ENCODE measurements at regions not wholly inside any gene's neighbourhood (a gene's known extent, or its start where the extent isn't known, plus 50 kb on each side); places are given as distances from the start of the nearest gene placed in this dataset.

DNA sequence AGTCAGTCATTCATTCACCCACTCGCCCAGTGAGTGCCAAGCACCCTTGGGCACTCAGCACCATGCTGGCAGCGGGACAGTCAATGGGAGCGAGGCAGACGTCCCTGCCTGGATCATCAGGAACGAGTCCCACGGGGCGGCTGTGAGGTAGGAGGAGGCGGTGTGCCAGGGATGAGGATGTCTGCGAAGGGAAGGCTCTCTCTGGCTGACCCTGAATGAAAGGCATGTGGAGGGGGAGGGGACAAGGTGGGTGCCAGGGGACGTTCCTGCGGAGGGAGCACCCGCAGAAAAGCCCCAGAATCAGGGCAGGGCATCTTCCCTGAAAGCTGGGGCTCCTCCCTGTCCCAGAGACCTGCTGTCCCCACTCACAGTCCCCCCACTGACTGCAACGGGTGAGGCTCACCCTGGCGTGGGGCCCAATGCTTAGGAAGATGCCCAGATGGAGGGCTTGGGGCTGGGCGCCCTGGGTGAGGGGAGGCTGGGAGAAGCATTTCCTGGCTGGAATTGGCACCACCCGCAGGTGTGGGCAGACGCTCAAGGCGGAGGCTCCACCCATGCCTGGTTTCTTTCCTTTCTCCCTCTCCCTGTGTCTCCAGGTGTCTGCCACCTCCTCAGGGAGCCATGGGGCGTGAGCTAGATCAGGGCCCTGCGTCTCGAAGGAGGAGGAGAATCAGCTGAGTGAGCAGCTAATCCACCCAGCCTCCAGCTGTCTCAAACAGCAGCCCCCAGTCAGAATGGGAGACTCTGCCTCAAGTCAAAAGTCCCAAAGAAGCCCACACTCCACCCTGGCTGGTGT, 179.0 kb upstream of the PPP1R26 start:
- TF ChIP-seq, protein P1, sequence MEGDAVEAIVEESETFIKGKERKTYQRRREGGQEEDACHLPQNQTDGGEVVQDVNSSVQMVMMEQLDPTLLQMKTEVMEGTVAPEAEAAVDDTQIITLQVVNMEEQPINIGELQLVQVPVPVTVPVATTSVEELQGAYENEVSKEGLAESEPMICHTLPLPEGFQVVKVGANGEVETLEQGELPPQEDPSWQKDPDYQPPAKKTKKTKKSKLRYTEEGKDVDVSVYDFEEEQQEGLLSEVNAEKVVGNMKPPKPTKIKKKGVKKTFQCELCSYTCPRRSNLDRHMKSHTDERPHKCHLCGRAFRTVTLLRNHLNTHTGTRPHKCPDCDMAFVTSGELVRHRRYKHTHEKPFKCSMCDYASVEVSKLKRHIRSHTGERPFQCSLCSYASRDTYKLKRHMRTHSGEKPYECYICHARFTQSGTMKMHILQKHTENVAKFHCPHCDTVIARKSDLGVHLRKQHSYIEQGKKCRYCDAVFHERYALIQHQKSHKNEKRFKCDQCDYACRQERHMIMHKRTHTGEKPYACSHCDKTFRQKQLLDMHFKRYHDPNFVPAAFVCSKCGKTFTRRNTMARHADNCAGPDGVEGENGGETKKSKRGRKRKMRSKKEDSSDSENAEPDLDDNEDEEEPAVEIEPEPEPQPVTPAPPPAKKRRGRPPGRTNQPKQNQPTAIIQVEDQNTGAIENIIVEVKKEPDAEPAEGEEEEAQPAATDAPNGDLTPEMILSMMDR (IDR thresholded peaks at IDR 0.05; ENCODE audit: low read depth, low read length), result no peak

DNA sequence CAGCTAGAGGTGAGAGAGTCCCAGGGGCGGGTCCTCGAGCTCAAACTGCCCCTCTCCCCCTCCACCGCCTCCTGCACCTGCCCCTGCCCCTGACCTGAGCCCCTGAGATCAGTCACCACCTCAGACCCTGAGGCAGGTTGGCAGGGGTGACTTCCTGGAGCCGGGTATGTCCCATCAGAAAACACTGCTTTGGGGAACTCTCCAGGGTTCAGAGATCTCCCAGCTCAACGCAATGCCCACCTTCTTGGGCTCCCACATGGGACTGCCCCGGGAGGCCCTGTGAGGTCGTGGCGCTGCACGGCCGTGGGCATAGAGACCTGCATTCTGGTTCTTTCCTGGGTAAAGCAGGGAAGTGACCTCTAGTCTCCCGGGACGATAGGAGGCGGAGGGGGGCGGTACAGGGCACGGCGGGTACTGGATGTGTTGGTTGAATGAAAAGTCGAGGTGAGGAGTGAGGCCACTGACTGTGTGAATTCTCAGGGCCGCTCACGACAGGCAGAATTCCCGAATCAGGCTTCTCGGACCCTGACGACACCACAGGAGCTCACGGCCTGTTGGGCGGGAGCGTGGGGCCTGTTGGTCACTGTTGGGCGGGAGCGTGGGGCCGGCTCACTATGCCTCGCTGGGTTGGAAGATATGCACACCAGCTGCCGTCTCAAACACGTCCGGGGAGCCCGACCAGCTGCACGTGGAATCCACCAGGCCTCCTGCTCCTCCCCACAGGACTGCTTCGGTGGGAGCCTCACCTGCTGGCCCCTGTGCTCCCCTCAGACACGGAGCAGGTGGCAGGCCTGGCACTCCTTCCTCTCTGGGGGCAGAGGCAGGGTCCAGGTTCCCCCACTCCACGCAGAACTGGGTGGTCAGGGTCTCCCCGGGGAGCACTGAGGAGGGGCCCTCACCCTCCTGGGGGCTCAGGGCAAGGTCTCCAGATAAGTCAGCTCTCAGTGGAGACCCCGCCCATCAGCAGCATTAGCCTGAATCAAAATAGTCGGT, 178.0 kb upstream of the PPP1R26 start:
- no peak overlapping the region for H3K4me3 ChIP-seq (ENCODE audit: low read depth, low read length)
- TF ChIP-seq, protein P1 (IDR thresholded peaks at IDR 0.05; ENCODE audit: low read depth, low read length), result no peak

More for the DNA sequence above, 179.0 kb upstream of the PPP1R26 start:
- no peak overlapping the region for H3K4me3 ChIP-seq (ENCODE audit: low read depth, low read length)

DNA sequence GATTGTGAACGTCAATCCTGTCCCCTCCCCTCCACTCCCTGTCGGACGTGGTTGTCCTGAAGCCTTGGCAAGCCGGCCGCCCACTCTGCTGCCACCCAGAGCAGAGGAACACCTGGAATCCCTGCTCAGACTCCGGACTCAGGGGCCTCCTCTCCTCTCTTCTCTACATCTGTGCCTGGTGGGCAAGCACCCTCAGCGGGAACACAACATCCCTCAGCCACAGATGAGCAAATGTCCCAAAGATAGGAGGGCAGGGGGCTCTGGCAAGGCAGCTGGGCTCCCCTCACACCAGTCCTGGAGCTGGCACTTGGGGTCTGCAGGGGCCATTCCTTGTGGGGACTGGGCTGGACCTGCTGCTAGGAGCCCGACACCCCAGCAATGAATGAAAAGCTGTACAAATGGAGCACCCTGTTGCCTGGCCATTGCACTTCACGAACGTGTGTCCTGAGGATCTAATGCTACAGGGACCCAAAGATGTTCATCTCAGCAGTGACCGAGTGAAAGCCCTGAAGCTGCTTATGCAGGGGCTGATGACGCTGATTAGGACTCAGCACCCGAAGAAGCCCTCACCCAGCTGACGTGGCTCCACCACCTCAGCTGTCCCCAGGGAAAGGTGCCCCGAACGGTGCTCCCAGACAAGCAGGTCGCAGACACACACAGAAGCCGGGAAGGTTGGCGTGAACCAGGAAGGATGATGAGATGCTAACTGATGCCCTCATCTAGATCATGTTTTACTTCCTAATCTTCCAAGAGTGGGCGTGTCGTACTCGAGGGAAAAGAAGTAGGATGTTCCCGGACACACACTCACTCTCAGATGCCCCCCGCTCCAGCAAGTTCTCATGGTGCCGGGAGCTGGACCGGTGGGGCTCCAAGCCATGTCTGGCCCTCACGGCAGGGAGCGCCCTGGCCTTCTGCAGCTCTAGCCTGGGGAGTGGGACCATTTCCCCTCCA, 177.0 kb upstream of the PPP1R26 start:
- TF ChIP-seq, protein P1 (IDR thresholded peaks at IDR 0.05; ENCODE audit: low read depth, low read length), result no peak
- no peak overlapping the region for H3K4me3 ChIP-seq (ENCODE audit: low read depth, low read length)

DNA sequence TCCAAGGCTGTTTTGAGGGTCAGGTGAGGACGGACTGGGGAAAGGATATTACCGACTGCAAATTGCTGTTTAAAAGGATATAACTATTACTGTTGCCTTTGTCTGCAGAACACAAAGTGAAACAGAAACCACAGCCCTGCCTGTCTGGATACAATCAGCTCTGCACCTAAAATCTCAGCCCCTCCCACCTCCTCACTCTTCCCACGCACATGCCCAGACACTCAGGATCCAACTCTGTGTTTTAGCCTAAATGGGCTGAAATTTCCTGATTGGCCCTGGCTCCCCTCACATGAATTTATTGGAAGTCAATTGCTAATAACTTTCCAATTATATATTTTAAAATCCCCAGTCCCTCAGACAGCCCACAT, 176.3 kb upstream of the PPP1R26 start:
- H3K4me3 ChIP-seq (ENCODE audit: low read depth, low read length), result no peak overlapping the region
- TF ChIP-seq, protein P1 (IDR thresholded peaks at IDR 0.05; ENCODE audit: low read depth, low read length), result no peak

DNA sequence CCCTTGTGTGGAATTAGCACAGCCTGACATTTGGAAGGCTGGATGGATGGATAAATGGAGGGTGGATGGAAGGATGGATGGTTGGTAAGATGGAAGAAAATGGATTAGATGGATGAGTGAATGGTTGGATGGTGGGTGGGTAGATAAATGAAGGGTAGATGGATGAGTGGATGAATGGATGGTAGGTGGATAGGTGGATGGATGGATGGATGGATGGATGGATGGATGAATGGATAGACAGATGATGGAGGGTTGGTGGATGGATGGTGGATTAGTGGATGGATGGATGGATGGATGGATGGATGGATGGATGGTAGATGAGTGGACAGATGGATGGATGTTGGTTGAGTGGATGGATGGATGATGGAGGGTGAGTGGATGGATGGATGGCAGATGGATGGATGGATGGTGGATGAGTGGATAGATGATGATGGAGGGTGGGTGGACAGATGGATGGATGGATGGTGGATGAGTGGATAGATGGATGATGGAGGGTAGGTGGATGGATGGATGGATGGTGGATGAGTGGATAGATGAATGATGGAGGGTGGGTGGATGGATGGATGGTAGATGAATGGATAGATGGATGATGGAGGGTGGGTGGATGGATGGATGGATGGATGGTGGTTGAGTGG, 175.6 kb upstream of the PPP1R26 start:
- no peak overlapping the region for H3K4me3 ChIP-seq (ENCODE audit: low read depth, low read length)
- TF ChIP-seq, protein P1 (IDR thresholded peaks at IDR 0.05; ENCODE audit: low read depth, low read length), result no peak

DNA sequence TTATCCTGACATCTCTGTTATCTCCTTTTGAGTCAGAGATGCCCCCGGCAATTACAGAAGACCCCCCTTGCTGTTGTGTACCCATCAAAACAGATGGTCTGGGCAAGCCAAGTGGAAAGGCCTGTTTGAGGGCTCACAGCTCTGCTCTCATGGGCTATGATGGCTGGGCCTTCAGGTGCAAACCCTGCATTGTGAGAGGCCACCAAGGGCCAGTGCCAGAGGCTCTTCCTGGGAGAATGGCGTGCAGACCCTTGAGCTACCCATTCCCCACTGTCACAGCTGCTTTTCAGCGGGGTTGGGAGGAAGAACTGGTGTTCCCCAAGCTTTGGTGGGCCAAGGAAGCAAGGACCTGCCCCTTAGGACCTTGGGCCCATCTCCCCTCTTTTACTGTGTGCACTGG, 174.7 kb upstream of the PPP1R26 start:
- TF ChIP-seq, protein P1 (IDR thresholded peaks at IDR 0.05; ENCODE audit: low read depth, low read length), result no peak
- H3K4me3 ChIP-seq (ENCODE audit: low read depth, low read length), result no peak overlapping the region
